HG03520 (cell line): ENCODE measurements at regions not wholly inside any gene's neighbourhood (a gene's known extent, or its start where the extent isn't known, plus 50 kb on each side); places are given as distances from the start of the nearest gene placed in this dataset.
"Not testable (repeated sequence)": the region's sequence is repeated elsewhere in the genome, so short reads cannot be mapped to it uniquely, and the experiment has no call there.

Source experiments
- ATAC-seq: cut with Tn5 transposase; IDR thresholded peaks from one replicate; pipeline ENCODE4 v1.9.1; 2021; ENCODE audit warnings: mild to moderate bottlenecking, moderate library complexity; ENCODE audit not compliant: unreplicated experiment

GRCh38 chr1:93774707-93775106, 93.1 kb upstream of the BCAR3 start:
- no peak for ATAC-seq

GRCh38 chr1:93773049-93773838, 91.6 kb upstream of the BCAR3 start:
- no peak for ATAC-seq

- ATAC-seq, result no peak
These were observed 90.2 kb upstream of the BCAR3 start for GRCh38 chr1:93771843-93772242.

GRCh38 chr1:93770640-93771039, 89.0 kb upstream of the BCAR3 start:
- ATAC-seq, result no peak

GRCh38 chr1:93769777-93770176, 88.1 kb upstream of the BCAR3 start:
- no peak for ATAC-seq

- ATAC-seq, result no peak
These were observed 86.8 kb upstream of the BCAR3 start for GRCh38 chr1:93768380-93768863.

GRCh38 chr1:93766451-93766850, 84.8 kb upstream of the BCAR3 start:
- no peak for ATAC-seq

- ATAC-seq, result no peak
These were observed 83.5 kb upstream of the BCAR3 start for GRCh38 chr1:93765099-93765498.

- no peak for ATAC-seq
These were observed 82.7 kb upstream of the BCAR3 start for GRCh38 chr1:93764366-93764750.

- ATAC-seq, result no peak
These were observed 82.2 kb upstream of the BCAR3 start for GRCh38 chr1:93763704-93764365.

GRCh38 chr1:93758842-93759515, 77.3 kb upstream of the BCAR3 start:
- no peak for ATAC-seq

GRCh38 chr1:93757256-93758036, 75.8 kb upstream of the BCAR3 start:
- no peak for ATAC-seq

- no peak for ATAC-seq
These were observed 75.0 kb upstream of the BCAR3 start for GRCh38 chr1:93756657-93757056.

- ATAC-seq, result not testable (repeated sequence)
These were observed 73.6 kb upstream of the BCAR3 start for GRCh38 chr1:93755251-93755715.

- ATAC-seq, result no peak
These were observed 72.4 kb upstream of the BCAR3 start for GRCh38 chr1:93753791-93754763.

- no peak for ATAC-seq
These were observed 70.0 kb upstream of the BCAR3 start for GRCh38 chr1:93751377-93752250.

- no peak for ATAC-seq
These were observed 69.3 kb upstream of the BCAR3 start for GRCh38 chr1:93750955-93751354.

GRCh38 chr1:93749894-93750301, 68.3 kb upstream of the BCAR3 start:
- no peak for ATAC-seq

- no peak for ATAC-seq
These were observed 67.8 kb upstream of the BCAR3 start for GRCh38 chr1:93749487-93749886.
